MG63 (cell line): ENCODE measurements at regions not wholly inside any gene's neighbourhood (a gene's known extent, or its start where the extent isn't known, plus 50 kb on each side); places are given as distances from the start of the nearest gene placed in this dataset.
A peak's percentile ranks its signal among the peaks of the same experiment; 100 is the strongest.

Experiments
- DNase-seq: peaks from one replicate; pipeline ENCODE4 v3.0.0-alpha.2; 2020
- H3K27me3 ChIP-seq: fragments of 250-450 bp; sonication (Bioruptor Pico); 2 replicates; pipeline ENCODE4 v1.5.1; 2020; ENCODE audit warnings: mild to moderate bottlenecking, moderate library complexity
- H3K36me3 ChIP-seq: fragments of 250-450 bp; sonication (Bioruptor Pico); 2 replicates; pipeline ENCODE4 v1.5.1; 2020; ENCODE audit warnings: mild to moderate bottlenecking, moderate library complexity
- H3K4me3 ChIP-seq: fragments of 250-450 bp; sonication (Bioruptor Pico); 2 replicates; pipeline ENCODE4 v1.5.1; 2020; ENCODE audit warnings: mild to moderate bottlenecking, moderate library complexity
- H3K9me3 ChIP-seq: fragments of 250-450 bp; sonication (Bioruptor Pico); 2 replicates; pipeline ENCODE4 v1.5.1; 2020; ENCODE audit warnings: mild to moderate bottlenecking, moderate library complexity

DNA sequence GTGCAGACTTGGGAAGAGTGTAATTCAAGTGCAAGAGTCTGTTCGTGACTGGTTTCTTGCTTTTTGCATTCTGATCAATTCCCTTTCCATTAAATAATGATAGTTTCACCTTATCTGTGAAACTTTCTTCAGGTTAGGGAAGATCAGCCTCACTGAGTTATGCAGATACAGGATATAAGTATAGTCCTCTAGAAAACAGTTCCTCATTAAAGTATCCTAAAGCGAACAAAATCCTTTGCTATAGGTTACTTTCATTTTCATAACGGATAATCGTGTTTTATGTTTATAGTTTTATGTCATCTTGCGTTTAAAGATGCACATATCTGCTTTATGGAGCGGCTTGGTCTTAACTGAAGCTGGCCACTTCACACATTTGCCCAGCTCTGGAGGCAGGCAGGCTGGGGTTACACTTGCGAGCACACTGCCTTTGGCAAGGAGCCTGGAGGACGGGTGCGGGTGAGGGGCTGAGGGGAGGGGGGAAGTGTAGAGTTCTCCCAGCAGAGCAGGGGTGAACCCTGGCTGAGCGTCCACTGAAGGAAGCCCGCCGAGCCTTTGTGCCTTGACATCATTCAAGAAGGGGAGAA is 123.5 kb upstream of the IFNGR1 start:
- peak overlapping the region; percentile 40 for H3K4me3 ChIP-seq
- H3K27me3 ChIP-seq = no peaks in the 10 kb centered on the region; the same call in 1 of the 2 replicates

DNA sequence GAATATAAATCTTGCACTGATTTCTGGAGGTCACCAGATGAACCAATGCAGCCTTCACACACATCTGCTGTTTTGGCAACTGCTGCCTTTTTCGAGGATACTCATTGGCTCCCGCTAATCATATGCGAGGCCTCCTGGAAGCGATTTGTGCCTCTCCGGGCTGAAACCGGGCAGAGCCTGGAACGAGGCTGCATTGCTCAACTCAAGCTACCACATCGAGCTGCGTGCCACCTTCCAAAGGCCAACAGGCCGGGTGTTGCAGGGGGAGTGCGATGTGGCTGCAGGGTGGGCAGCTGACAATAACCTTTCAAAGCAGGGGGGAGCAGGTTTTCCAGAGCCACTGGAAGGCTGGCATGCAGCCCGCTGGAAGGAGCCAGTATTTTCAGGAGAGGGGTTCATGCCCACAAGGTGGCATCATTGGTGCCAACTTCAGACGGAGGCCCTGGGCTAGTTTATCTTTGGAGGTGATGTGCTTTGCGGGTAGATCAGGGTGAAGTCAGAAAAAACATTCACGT is 122.6 kb upstream of the IFNGR1 start:
- DNase-seq = peak; percentile 76
- Histone ChIP-seq H3K27me3 (no peaks in the 10 kb centered on the region), H3K9me3 (no peaks in the 10 kb centered on the region), H3K36me3 (no peaks in the 10 kb centered on the region), H3K4me3 (no peak overlapping the region)

More for the DNA sequence above, 123.5 kb upstream of the IFNGR1 start:
- H3K36me3 ChIP-seq = no peaks in the 10 kb centered on the region
- H3K9me3 ChIP-seq = no peaks in the 10 kb centered on the region
- peak; percentile 25 for DNase-seq

DNA sequence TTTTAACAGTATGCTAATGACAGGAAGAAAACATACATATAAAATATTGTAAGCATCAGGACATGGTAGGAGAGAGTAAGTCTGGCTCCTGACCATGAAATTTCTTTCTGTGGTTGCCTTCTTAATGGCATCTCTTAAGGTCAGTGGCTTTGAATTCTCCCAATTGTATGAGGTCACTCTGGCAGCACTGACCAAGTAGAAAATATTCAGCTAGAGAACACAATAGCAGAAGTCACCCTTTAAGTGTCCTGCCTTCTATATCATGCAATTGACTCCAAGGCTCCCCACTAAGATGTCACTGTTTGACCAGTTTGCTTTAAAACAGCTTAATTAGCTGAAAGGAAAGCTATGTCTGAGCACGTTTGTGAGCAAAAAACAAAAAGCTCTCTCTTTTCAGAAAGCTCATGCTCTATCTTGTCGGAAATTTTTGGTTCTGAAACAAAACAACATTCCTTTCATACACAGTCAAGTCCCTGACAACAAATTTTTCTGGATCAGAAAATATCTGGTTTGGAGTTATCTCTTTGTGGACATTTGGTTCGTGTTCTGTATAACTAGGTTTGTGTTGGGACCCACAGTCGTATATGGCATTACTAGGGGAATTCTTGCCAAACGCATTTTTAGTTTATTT is 120.9 kb upstream of the IFNGR1 start:
- no peak overlapping the region for H3K4me3 ChIP-seq
- no peaks in the 10 kb centered on the region for H3K9me3 ChIP-seq
- DNase-seq = no peak
- H3K27me3 ChIP-seq = no peaks in the 10 kb centered on the region
- no peaks in the 10 kb centered on the region for H3K36me3 ChIP-seq

DNA sequence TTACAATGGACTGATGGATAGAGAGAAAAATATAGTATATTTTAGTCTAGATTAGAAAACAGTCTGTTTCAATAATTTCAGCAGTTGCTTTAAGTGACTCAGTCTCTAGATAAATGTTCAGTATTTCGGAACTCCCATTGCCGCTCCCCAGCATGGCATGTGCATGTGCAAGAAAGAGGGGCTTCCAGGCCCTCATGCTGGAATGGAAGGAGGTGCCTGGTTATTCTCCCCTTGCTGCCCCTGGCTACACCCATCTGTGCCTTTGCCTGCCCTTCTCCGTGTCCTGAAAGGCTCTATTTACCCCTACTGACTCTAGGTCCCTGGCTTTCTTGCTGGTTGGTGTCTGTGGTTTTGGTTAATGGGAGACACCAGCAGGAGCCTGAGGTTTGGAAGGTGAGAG is 115.7 kb upstream of the IFNGR1 start:
- no peak for DNase-seq
- Histone ChIP-seq H3K27me3 (no peaks in the 10 kb centered on the region), H3K36me3 (no peaks in the 10 kb centered on the region), H3K9me3 (no peaks in the 10 kb centered on the region), H3K4me3 (no peak overlapping the region)

DNA sequence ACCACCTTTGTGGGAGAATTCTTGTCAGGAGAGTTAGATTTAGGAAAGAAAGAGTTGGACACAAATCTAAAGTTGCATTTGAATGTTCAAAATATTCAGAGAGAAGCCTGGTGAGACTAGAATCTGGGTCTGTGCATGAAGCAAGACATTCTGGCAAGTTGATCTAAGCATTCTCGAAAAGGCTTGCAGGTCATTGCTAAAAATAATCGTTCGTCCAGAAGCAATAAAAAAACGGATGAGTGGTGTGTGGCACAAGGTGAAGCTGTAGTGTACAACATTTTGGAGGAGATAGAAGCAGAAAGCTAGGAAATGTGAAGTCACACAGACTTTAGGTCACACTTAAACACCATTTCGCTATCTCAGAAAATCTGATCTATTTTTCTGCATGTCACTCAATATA is 114.9 kb upstream of the IFNGR1 start:
- no peaks in the 10 kb centered on the region for H3K36me3 ChIP-seq
- no peaks in the 10 kb centered on the region for H3K9me3 ChIP-seq
- H3K4me3 ChIP-seq = no peak overlapping the region
- DNase-seq = no peak
- no peaks in the 10 kb centered on the region for H3K27me3 ChIP-seq

DNA sequence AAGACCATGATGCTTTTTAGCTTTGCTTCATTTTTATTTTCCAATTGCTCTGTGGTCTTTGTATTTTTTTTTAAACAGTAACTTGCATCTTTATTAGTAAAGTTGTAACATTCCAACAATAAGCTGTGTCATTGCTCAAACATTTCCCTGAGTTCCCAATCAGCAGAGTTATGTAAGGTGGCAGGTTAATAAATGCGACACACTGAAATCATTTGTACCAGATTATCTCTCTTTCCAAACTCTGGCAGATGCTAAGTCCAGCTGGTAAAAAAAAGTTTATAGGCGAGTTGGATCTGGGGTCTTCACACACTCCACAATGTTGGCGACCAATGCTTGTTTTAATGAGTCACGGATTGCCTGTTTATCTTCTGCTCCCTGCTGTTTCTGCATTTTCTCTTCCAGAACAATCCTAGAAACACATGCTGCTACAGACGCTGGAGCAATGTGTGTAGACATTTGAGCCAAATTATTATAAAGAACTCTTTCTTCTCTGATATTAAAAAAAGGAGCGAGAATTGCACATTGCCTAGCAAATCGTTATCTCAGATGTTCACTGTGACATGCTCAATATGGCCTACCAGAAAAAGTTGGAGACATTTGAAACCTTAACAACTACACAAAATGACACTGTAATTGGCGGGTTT is 113.6 kb upstream of the IFNGR1 start:
- Histone ChIP-seq H3K36me3 (no peaks in the 10 kb centered on the region), H3K27me3 (no peaks in the 10 kb centered on the region), H3K9me3 (no peaks in the 10 kb centered on the region), H3K4me3 (no peak overlapping the region)
- DNase-seq = peak; percentile 39

DNA sequence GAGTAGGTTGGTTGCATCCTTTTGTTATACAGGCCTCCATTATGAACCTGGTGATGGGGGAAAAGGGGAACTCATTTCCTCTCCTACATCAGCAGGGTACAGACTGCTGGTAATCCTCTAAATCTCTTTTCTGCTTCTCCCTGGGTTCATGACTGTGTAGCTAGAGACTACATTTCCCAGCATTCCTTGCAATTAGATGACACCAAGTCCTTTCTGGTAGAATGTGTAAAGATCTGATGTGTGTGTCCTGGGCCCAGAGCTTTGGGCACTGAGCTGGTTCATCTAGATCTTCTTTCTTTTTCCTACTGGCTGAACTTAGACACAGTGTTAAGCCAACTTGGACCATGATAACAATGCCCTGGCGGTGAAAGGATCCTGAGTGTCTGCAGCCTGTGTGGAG is 104.7 kb upstream of the IFNGR1 start:
- Histone ChIP-seq H3K36me3 (no peaks in the 10 kb centered on the region), H3K4me3 (no peak overlapping the region), H3K9me3 (no peaks in the 10 kb centered on the region), H3K27me3 (no peaks in the 10 kb centered on the region)
- DNase-seq = no peak

DNA sequence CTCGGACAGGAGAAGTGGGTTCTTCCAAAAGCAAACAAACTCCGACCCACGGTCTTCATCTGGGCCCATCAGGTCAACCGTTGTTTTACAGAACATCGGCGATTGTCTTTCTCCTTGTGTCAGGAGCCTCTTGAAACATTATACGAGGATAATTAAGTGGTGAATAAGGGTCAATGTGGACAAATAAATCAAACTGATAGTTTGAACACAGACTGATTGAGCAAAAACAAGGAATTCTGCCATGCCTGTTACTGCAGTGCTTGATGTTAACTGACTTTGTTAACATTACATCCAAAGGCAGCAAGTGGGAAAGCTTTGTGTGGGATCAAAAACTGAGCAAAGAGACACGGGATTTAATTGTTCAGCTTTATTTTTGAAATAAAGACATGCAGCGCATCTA is 101.1 kb upstream of the IFNGR1 start:
- Histone ChIP-seq H3K36me3 (no peaks in the 10 kb centered on the region), H3K4me3 (no peak overlapping the region), H3K9me3 (no peaks in the 10 kb centered on the region), H3K27me3 (no peaks in the 10 kb centered on the region)
- no peak for DNase-seq

DNA sequence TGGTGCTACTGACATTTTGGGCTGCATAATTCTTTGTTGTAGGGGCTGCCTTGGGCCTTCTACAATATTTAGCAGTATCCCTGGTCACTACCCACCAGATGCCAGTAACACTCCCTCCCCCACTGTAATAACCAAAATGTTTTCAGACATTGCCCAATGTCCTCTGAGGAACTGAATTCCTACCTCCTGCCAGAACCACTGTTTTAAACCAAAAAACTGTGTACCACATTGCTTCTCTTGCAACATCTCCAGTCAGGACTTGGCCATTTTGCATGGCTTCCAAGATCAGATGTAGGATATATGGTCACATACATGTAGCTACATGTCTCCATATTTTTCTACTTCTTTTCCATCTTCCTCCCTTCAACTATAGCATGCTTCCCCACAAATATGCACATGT is 97.4 kb upstream of the IFNGR1 start:
- H3K9me3 ChIP-seq = no peaks in the 10 kb centered on the region
- no peak for DNase-seq
- no peaks in the 10 kb centered on the region for H3K27me3 ChIP-seq
- no peak overlapping the region for H3K4me3 ChIP-seq
- H3K36me3 ChIP-seq = no peaks in the 10 kb centered on the region

DNA sequence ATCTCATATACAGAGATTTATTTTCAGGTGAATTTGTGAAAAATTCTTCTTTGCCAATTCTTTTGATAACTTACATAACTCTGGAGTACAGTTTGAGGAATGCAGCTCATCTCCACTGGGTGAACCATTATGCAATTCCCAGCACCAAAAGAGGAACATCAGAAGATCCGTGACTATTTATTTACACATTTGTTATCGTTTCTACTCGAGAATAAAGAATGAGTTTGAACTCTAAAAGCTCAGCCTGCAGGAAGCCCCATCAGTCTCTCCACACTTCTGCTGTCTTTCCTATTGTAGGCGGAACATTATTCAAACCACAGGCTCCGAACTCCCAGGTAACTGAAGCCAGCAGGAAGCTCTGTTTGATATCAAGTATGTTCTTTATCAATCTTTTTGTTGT is 95.9 kb upstream of the IFNGR1 start:
- Histone ChIP-seq H3K36me3 (no peaks in the 10 kb centered on the region), H3K9me3 (no peaks in the 10 kb centered on the region), H3K4me3 (no peak overlapping the region), H3K27me3 (no peaks in the 10 kb centered on the region)
- no peak for DNase-seq

DNA sequence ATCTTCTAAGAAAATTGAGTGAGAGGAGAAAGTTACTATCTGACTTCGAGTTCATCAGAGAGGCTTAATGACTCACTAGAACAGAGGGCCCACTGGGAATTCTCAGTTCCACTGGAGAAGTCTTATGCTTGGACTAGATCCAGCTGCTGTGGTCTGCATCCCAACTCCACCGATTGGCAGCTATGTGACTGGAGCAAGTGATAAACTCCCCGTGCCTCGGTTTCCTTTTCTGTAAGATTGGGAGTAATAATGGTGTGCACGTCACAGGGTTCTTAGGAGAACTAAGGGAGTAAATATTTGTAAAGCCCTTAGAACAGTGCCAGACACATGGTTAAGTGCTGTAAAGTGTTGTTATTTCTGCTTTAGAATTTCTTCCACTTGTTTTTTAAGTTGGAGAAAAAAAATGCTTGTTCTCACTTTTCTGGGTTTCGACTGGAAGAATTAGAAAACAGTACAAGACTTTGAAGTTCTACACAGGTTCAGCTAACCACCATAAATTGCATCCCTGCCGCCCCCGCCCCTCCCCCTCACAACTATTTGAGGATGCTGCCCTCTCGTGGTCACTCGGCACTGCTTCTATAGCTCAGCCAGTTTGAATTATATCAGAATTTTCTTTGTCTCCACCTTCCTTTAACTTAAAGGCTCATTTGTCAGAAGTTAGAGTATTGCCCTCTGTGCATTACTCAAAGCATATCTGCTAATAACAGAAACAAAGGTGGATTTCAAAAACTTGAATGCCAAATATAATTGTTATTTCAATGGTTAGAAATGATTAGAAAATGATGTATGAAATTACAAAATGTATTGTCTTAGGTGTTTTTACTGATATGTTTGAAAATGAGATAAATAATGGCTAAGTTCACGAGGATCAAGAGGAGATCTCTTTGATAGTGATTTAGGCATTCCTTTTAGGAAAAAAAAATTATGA is 95.0 kb upstream of the IFNGR1 start:
- no peaks in the 10 kb centered on the region for H3K9me3 ChIP-seq
- no peaks in the 10 kb centered on the region for H3K36me3 ChIP-seq
- H3K4me3 ChIP-seq = no peak overlapping the region
- no peaks in the 10 kb centered on the region for H3K27me3 ChIP-seq
- peak; percentile 33 for DNase-seq

DNA sequence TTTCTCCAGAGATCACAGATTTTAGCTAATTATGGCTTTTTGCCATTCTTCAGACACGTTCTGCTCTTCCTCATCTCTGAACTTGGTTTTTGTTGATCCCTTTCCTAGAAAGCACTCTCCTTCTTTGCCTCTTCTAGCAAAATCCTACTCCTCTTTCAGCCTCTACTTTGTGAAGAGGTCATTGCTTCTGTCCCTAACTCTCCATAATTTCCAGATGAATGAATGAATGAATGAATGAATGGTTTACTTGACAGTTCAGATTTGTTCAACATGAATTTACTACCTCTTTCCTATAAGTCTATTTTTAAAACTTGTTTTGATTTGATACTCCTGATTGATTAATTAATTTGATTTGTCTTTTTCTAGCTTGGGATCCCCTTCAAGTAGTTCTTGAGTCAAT is 94.0 kb upstream of the IFNGR1 start:
- H3K27me3 ChIP-seq = no peaks in the 10 kb centered on the region
- no peaks in the 10 kb centered on the region for H3K36me3 ChIP-seq
- DNase-seq = no peak
- H3K9me3 ChIP-seq = no peaks in the 10 kb centered on the region
- H3K4me3 ChIP-seq = no peak overlapping the region

DNA sequence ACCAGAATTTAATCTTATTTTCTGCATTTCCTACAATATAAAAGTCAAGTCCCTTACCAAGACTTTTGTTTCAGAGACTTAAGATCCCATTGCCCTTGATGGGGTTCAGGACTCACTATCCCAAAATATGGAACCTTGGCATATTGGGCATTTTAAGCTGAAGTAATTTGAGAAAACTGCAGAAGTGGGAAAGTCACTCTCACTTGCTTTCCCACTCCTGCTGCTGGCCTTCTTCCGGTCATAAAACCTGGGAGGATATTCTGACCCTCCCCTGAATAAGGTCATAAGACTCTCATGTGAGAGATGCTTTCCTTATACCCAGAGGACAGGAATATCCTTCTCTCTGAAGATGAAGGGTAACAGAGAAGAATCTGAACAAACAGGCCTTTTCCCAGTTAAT is 92.8 kb upstream of the IFNGR1 start:
- Histone ChIP-seq H3K27me3 (no peaks in the 10 kb centered on the region), H3K4me3 (no peak overlapping the region), H3K9me3 (no peaks in the 10 kb centered on the region), H3K36me3 (no peaks in the 10 kb centered on the region)
- no peak for DNase-seq

DNA sequence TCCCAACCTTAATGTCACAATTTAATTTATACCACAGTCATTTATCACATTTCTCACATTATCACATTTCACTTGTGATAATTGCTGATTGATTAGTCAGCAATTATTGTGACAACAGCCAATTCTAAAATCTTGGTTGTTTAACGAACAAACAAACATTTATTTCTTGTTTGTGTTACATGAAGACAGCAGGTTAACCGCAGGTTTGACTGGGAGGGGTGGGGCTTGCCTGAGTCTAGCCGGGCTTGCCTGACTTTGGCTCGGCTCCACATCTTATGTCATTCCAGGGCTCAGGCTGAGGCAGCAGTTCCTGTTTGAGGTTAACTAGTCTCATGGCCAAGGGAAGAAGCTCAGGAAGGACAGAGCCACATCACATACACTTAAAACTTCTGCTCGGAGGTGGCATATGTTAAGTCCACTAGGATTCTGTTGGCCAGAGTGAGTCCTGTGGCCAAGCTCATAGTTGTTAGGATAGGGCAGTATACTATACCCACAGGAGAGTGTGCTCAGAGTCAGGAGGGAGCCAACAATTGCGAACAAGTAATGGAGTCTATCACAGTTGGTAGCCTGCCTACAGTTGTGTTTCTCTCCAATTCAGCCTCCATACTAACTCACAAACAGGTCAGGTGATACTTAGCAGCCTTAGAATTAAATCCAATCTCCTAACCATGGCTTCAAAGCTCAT is 90.0 kb upstream of the IFNGR1 start:
- Histone ChIP-seq H3K9me3 (no peaks in the 10 kb centered on the region), H3K27me3 (no peaks in the 10 kb centered on the region), H3K4me3 (no peak overlapping the region), H3K36me3 (no peaks in the 10 kb centered on the region)
- DNase-seq = peak; percentile 86

DNA sequence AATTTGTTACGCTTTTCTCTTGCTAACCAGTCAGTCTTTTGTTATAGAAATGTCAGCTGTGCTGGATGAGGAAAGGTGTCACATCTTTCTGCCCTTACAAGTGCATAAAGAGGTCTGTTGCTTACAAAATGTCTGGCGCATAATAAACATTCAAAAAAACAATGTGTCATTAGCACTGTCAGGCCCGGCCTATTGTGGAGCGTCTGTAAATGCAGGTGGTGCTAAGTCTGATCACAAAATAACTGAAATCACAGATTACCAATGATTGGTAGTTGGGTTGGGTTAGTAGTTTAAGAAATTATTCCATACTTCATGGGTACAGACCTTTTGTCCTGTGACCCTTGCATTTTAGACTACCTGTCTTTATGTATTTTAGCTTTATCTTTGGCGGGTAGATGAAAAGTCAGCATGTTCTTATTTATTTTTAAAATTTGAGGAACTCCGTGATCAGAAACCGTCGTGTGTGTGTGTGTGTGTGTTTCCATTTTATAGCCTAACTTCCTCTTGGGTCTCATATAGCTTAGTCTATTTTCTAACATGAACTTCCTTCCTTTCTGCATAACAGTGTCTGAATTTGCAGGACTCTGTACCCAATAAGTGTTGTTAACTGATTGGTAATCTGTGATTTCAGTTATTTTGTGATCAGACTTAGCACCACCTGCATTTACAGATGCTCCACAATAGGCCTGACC is 88.1 kb upstream of the IFNGR1 start:
- no peak for DNase-seq
- Histone ChIP-seq H3K36me3 (no peaks in the 10 kb centered on the region), H3K9me3 (no peaks in the 10 kb centered on the region), H3K27me3 (no peaks in the 10 kb centered on the region), H3K4me3 (no peak overlapping the region)

DNA sequence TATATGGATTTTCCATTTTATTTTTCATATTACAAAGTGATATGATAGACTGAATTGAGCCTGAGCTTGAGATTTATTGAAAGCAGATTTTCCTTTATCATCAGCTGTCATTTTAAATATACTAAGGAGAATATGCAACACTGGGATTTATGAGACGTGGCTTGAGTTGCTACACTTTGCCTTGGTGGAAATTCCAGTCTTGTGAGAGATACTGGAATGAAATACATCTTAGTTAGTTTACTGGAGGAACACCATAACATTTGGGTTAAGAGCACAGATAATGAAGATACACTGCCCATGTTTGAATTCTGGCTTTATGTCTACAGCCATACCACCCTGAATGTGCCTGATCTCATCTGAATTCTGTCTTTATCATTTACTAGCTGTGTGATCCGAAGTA is 86.5 kb upstream of the IFNGR1 start:
- DNase-seq = no peak
- no peaks in the 10 kb centered on the region for H3K36me3 ChIP-seq
- H3K4me3 ChIP-seq = no peak overlapping the region
- H3K9me3 ChIP-seq = no peaks in the 10 kb centered on the region
- no peaks in the 10 kb centered on the region for H3K27me3 ChIP-seq
